GM21529 (cell line): ENCODE measurements at regions not wholly inside any gene's neighbourhood (a gene's known extent, or its start where the extent isn't known, plus 50 kb on each side); places are given as distances from the start of the nearest gene placed in this dataset.
"Not testable (repeated sequence)": the region's sequence is repeated elsewhere in the genome, so short reads cannot be mapped to it uniquely, and the experiment has no call there.

Experiments
- ATAC-seq: cut with Tn5 transposase; IDR thresholded peaks from one replicate; pipeline ENCODE4 v1.9.1; 2021; ENCODE audit not compliant: unreplicated experiment

DNA sequence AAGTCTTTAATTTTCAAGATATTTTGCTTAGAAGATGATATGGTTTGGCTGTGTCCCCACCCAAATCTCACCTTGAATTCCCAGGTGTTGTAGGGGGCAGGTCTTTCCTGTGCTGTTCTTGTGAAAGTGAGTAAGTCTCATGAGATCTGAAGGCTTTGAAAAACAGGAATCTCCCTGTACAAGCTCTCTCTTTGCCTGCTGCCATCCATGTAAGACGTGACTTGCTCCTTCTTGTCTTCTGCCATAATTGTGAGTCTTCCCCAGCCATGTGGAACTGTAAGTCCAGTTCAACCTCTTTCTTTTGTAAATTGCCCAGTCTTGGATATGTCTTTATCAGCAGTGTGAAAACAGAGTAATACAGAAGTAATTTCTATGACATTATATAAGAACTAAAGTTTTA, 1255.2 kb upstream of the LRRTM3 start:
- ATAC-seq, result not testable (repeated sequence)

DNA sequence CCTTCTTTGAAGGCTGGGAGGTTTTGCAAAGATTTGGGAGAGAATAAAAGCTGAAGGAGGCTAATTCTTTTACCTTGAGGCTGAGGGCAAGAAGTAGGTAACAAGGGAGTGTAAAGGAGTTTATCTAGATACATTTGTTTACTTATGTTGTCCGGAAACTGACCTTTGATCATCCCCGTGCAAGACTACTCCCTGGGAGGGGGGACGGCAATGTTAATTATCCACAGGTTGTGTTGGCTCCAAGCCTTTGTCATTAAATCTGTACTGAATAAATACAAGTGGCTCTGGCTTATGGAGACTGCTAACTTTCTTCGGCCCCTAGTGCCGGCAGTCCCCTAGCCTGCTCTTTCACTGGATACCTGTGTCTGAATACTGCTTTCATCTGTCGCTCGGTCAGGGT, 1250.6 kb upstream of the LRRTM3 start:
- ATAC-seq, result no peak

DNA sequence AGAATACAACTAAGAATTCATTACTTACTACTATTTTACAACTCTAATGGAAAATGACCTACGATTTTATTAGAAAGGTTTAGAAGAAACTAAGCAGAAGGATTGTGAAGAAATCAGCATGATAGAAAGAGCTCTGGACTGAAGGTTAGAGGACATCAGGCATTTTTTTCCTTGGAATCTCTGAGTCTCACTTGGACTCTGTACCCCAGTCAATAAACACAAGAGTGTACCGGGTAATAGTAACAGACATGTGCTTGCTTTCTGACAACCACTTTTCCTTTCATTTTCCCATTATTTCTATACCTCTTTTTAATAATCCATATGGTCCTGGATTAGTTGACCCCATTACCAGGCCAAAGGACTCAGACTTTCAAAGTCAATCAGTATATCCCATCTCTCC, 1240.9 kb upstream of the LRRTM3 start:
- ATAC-seq, result no peak

DNA sequence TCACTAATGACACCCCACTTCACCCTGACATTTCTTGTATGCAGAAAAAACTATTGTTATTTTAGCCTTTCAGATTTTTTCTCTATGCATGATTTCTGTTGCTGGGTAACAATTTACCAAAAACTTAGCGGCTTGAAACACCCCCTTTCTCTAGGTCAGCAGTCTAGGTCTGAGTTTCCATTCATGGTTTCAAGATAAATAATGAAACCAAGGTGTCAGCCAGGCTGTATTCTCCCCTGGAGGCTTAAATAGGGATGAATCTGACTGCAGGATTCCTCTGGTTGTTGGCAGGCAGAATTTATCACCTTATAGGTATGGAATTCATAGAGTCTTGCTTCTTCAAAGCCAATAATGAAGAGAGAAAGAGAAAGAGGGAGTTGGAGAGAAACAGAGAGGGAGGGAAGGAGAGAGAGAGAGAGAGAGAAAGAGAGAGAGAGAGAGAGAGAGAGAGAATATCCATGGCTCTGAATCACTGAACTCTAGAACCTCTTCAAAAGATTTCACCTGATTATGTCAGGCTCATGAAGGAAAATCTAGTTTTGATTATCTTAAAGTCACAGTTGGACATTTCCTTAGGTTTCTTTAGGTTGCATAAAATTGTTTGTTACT, 1224.6 kb upstream of the LRRTM3 start:
- no peak for ATAC-seq

DNA sequence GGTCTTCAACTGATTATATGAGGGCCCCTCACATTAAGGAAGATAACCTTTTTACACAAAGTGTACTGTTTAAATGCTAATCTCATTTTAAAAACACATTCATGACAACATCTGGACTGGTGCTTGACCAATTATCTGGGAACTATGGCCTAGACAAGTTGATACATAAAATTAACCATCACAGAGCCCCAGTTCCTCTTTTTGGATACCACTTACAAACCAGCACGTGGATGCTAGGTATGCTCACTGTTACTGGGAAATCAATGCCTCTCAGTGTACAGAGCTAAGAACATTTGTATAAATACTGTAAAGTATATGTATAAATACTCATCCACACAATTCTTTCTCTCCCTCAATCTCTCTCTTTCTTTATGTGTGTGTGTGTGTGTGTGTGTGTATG, 1217.8 kb upstream of the LRRTM3 start:
- ATAC-seq, result no peak

DNA sequence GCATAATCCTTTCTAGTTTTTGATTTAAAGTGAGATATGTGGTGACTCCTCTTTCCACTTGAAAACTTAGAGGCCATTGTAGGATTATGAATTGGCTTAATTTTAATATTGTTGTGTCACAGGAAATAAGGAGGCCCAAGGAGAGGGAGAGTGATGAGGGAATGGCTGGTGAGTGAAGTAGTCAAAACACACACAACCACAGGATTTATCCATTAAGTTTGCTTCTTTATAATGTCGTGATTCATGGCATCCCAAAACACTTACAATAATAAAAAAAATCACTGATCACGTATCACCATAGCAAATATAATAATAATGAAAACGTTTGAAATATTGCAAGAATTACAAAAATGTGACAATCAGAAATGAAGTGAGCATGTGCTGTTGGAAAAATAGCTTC, 1215.5 kb upstream of the LRRTM3 start:
- ATAC-seq, result no peak

DNA sequence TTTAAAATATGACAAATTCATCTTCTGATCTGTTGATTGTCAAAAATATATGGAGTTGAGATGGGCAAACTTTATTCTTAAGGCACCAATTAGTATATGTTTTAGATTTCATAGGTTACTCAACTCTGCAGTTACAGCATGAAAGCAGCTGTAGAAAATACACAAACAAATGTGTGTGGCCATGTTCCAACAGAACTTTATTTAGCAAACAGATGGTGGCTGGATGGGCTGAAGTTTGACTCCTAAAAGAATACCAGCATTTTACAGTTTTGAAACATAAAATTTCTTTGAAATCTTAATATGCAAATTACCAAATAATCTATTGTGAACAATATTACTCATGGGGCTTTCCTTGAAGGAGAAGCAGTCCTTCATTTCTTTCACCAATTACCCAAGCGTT, 1206.0 kb upstream of the LRRTM3 start:
- no peak for ATAC-seq

DNA sequence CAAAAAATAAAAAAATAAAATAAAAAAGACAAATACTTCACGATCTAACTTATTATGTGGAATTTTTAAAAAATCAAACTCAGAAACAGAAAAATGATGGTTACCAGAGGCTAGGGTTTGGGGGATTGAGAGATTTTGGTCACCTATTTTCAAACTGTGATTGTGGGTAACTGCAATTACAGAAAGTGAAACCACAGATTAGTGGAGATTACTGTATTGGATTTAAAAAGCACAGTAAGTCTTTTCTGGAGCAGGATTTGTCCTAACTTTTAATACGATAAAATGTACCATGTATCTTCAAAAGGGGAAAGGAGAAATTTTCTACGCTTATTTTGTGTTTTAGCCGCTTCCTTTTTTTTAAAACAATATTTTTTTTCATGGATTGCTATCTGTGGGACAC, 1204.9 kb upstream of the LRRTM3 start:
- ATAC-seq, result no peak

DNA sequence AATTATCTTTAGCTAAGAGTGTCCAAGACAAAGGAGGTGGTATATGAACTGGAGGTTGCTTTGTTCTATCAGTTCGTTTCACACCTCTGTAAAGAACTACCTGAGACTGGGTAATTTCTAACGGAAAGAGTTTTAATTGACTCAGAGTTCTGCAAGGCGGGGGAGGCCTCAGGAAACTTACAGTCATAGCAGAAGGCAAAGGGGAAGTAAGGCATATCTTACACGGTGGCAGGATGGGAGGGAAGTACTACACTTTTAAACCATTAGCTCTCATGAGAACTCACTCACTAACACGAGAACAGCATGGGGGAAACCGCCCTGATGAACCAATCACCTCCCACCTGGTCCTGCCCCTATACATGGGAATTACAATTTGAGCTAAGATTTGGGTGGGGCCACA, 1202.3 kb upstream of the LRRTM3 start:
- no peak for ATAC-seq

DNA sequence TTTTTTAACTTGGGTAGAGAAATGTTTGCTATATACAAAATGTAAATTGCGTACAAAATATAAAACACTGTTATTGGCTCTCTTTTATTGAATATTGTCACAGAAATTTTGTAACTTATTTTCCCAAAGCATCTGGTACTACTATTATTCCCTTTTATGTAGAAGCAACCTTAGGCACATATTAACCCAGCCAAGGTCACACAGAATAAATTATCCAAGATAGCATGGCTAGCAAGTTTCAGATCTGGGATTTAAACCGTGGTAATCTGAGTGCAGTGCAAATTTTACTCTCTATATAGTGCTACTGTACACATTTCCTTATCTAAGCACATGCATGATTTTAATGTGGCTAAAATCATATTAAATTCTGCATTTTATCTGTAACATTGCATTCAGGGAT, 1190.5 kb upstream of the LRRTM3 start:
- ATAC-seq, result no peak

DNA sequence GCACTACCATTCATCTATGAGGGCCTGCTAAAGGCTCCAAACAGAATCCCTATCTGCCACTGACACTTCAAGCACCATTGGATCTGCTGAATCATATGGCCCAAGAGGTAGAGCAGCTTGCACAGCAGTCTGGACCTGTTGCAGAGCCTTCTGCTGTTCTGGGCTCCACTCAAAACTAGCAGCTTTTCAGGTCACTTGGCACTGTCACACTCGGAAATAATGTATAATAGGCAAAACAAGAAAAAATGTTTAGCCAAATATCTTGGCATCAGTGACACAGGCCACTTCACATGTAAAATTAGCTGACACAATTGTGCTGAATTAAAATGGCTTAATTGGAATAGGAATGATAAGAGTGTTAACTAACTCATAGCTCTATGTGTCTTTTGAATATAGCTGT, 1182.9 kb upstream of the LRRTM3 start:
- ATAC-seq, result no peak

DNA sequence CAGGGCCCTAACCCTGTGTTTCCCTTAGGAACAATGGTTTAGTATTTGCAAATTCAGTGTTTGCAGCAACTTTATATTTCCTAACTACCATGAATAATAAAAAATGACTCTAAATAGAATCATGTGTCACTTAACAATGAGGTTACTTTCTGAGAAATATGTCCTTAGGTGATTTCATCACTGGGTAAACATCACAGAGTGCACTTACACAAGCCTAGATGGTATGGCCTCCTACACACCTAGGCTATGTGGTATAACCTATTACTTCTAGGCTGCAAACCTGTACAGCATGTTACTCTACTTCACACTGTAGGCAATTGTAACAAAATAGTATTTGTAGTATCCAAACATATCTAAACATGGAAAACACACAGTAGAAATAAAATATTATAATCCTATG, 1174.6 kb upstream of the LRRTM3 start:
- no peak for ATAC-seq

DNA sequence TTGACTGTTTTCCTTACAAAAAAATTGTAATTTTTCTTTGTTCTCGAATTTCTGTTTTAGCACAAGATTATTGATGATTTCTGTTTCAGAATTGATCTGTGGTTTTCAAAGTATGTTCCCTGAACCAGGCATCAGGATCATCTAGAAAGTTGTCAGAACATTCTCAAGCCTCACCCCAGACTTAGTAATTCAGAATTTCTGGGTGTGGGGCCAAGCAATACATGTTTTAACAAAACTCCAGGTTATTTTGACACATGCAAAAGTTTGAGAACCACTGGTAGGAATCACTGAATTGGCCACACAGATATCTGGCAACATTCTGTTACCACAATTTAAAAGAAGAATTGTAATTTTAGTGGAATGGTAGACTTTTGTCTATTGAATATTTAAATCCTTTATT, 1173.9 kb upstream of the LRRTM3 start:
- no peak for ATAC-seq

DNA sequence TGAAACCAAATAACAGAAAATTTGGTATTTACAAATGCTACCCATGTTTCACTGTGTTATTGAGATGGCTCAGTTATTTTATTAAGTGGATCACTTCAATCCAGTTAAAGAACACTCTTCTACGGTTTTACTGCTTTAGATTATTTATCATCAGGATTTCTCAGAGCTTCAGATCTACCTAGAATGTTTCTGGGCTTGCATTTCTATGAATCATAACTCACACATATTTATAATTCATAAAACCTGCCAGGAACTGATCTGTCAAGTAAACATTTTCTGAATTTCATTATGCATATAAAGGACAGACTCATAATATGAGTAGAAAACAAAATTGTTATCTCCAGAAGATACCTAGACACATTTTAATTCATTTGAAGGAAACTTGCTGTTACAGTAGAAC, 1172.3 kb upstream of the LRRTM3 start:
- no peak for ATAC-seq

DNA sequence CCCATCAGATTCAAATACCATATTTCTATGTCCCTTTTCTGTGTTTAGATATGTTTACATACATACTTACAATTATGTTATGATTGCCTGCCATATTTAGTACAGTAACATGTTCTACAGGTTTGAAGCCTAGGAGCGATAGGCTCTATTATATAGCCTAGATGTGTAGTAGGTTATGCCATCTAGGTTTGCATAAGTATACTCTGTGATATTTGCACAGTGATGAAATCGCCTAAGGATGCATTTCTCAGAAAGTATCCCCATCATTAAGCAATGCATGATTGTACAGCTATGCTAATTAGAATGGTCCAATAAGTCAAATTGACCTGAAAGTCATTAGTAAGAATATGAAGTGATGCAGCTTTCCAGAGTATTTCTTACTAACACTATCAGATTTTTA, 1171.7 kb upstream of the LRRTM3 start:
- ATAC-seq, result no peak

DNA sequence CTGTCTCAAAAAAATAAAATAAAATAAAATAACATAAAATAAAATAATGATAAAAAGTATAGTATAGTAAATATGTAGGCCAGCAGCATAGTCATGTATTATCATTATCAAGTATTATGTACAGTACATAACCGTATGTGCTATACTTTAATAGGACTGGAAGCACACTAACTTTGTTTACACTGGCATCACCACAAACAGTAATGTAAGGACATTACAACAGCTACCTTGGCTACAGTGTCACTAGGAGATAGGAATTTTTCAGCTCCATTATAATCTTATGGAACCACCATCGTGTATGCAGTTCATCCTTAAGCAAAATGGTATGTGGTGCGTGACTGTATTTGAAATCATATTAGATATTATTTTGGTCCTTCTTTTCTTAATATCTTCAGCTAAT, 1163.5 kb upstream of the LRRTM3 start:
- no peak for ATAC-seq

DNA sequence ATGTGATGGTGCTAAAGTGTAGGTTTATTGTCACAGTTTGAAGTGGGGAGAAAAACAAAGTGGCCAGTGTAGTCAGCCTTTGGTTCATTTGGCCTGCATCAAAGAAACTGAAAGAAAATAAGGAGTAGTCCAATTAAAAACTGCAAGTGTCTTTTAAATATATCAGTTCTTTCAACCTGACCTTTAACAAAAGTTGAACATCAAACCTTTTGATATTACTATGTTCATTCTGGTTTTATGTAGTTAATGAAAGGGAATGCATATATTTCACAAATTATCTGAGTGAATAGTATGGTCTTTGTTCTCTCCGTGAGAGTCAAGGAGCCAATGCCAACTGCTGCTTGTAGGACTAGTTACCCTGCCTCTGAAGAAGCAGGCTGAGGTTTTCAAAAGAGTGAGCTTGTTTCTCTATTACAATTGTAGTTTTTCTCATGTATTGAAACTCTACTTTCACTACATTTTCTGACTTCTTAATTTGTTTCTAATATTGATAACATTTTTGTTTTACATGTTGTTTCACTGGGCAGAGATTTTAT, 1160.8 kb upstream of the LRRTM3 start:
- ATAC-seq, result no peak

DNA sequence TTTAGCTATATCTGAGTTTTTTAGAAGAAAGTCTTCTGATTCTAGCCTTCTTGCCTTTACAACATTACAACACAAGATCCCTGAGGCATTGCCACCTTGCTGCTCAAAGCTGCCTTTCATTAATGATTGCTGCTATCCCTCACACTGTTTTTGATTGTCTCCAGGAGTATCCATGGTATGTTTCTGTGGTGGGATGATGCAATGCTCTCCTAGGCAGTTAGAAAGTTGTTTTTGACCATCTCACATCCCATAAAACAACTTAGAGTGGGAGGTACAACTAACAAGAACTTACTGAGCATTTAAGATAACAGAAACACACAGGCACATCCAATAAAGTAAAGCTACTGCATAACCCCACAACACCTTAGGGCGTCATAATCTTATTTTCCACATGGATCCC, 1156.0 kb upstream of the LRRTM3 start:
- ATAC-seq, result no peak

DNA sequence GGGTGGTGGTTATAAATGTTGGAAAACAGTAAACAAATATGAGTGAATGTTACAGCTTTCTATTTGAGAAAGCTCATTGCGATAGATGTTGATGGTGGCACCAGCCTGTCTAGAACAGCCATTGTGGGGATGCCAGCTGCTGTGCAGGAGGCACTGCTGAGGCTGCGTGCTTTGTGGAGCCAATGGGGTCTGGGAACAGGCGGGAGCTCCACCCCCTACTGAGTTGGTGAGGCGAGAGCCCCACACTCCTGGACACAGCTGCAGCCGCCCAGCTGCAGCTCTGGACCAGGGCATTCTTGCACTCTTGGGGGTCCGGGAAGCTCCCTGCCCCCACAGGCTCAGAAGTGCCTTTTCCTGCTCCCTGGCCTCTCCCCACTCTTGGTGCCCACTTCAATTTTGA, 1147.1 kb upstream of the LRRTM3 start:
- ATAC-seq, result no peak

DNA sequence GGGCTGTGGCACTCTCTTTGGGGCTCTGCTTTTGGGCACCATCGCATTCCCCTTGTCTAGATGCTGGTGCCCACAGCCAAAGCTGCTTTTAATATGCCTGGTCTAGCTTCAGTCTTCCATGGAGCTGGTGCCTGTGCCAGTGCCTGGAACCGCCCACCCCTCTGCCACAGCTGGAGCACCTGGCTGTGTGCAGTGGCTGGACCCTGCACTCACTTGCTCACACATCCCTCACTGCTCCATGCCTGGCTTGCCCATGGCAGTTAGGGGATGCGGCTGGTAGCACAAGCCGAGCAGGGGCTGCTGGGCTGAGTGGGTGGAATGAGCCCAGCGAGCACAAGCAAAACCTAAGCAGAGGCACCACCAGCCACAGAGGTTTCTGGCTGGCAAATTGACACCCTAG, 1145.9 kb upstream of the LRRTM3 start:
- no peak for ATAC-seq

DNA sequence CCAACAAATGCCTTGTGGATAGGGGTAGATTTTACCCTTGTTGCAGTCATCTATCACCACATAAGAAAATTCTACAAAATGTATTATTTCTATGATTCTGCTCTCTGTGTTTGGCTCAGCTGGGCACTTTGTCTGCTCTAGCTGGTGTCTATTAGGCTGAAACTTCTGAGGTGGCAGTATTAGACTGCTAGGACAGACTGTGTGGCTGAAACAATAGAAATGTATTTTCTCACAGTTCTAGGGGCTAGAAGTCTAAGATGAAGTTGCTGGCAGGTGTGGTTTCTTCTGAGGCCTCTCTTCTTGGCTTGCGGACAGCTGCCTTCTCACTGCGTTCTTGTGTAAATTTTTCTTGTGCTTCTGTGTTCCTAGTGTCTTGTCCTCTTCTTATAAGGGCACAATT, 1139.6 kb upstream of the LRRTM3 start:
- ATAC-seq, result no peak

DNA sequence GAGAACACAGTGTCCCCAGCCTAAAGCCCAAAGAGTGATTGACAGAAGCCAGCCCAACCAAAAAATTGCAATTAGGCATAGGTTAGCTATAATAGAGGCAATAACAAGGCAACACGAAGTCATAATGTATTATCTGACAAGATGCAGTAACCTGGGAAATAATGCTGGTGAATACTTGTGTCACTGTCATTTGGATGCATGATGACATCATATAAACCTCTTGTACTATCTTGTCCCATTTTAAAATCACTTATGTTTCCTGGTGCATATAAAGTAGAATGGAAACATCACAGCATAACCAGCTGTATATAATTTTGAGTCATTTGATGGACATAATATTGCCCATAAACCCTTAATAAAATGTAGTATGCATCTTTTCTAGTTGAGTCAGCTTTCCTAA, 1138.3 kb upstream of the LRRTM3 start:
- no peak for ATAC-seq

DNA sequence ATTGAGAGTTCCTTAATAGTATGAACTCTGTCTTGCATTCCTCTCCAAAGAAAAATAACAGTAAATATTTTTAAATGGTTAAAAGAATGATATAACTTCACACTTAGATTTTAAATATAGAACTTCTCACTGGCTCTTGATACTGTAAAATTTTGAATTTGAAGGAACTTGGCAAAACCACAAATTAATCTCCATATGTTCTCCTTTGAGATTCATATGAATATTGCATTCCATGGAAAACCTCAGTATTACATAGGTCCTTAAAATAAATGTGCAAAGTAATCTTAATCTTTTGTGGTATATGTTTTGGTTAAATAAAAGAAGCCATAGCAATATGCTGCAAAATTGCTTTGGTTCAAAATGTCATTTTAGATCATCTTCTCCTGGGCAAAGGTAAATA, 1137.6 kb upstream of the LRRTM3 start:
- ATAC-seq, result no peak

DNA sequence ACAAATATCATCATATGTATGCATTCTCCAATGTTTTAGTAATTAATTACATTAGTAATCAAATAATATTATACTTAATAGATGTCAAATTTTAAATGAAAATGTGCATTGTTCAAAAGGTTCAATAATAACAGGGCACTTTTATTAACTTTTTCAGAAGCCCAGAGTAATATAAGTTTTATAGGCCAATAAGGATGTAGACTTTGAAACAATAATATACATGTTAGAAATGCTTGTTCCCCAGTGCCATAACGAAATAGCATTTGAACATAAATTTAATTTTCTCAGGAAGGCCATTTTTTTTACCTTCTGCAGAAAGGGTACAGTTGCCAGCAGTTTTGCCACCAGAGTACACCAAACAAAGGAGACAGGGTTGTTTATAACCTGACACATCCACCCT, 1133.9 kb upstream of the LRRTM3 start:
- no peak for ATAC-seq
